ENCODE measurements at regions not wholly inside any gene's neighbourhood (a gene's known extent, or its start where the extent isn't known, plus 50 kb on each side); places are given as distances from the start of the nearest gene placed in this dataset.
A peak's percentile ranks its signal among the peaks of the same experiment; 100 is the strongest.

GRCh38 chr2:2542966-2543611 lies 212.0 kb upstream of the MYT1L start:
- POLR2A ChIA-PET (ENCODE audit: partially characterized antibody) = no interaction called here
- no peaks in the 10 kb centered on the region for H3K79me1 ChIP-seq (ENCODE audit: low read depth, low read length)
- no peak overlapping the region for H3K9ac ChIP-seq (replicated peaks in 1 of 4; ENCODE audit: extremely low read depth in 1 of 4, low read depth in 3 of 4, low read length in 3 of 4)
- H3K56ac ChIP-seq (replicated peaks; ENCODE audit: insufficient read length, low read depth, low read length) = no peak overlapping the region
- peak in 1 of 2 experiments; percentile 53 for DNase-seq (ENCODE audit: low read depth in 1 of 2, low spot score in 2 of 2)
- H2BK120ac ChIP-seq (replicated peaks; ENCODE audit: low read depth, low read length) = no peak overlapping the region
- peak overlapping the region; percentile 48 for H2AFZ ChIP-seq (ENCODE audit: low read length)
- no peaks in the 10 kb centered on the region; a peak in 1 of 7 replicates for H3K4me1 ChIP-seq (replicated peaks in 1 of 4; ENCODE audit: control insufficient read depth in 3 of 4, insufficient read depth in 4 of 4, low read length in 3 of 4)
- no peak overlapping the region for H2BK5ac ChIP-seq (ENCODE audit: low read depth, low read length)
- H3K14ac ChIP-seq (ENCODE audit: insufficient read length) = no peak overlapping the region
- no peaks in the 10 kb centered on the region for H3K79me2 ChIP-seq (ENCODE audit: control insufficient read depth in 1 of 2, insufficient read depth in 2 of 2, low read length in 2 of 2)
- no peaks in the 10 kb centered on the region; a peak in 2 of 7 replicates for H3K27me3 ChIP-seq (replicated peaks in 1 of 4; ENCODE audit: control insufficient read depth in 3 of 4, extremely low read depth in 1 of 4, insufficient read depth in 3 of 4, low read length in 3 of 4)
- no peak overlapping the region for H3K18ac ChIP-seq (ENCODE audit: extremely low read depth, low read length)
- peak in 2 of 3 experiments; percentile 0 to 11; a peak in 2 of 4 replicates for TF ChIP-seq CTCF (IDR thresholded peaks at IDR 0.05; ENCODE audit: control extremely low read depth in 1 of 3, insufficient read depth in 1 of 3, low read depth in 1 of 3, low read length in 3 of 3)
- peak; percentile 34 to 37; a peak in 3 of 4 replicates for TF ChIP-seq RAD21 (IDR thresholded peaks at IDR 0.05 in 1 of 2, conservative IDR thresholded peaks at IDR 0.05 in 1 of 2; ENCODE audit: low read depth in 2 of 2, low read length in 2 of 2)
- no peak for TF ChIP-seq CEBPB (IDR thresholded peaks at IDR 0.05; ENCODE audit: low read depth, low read length)
- TF ChIP-seq ATF2 (IDR thresholded peaks at IDR 0.05; ENCODE audit: low read length) = no peak
- no peak for TF ChIP-seq EZH2 (IDR thresholded peaks at IDR 0.05; ENCODE audit: low read depth, low read length, severe bottlenecking)
- 0 out of 2 replicates have a peak, but pooled peaks have one; percentile 32 for TF ChIP-seq YY1 (IDR thresholded peaks at IDR 0.05; ENCODE audit: low read depth, low read length)
- 0 out of 2 replicates have a peak, but pooled peaks have one; percentile 32 for TF ChIP-seq E2F6 (IDR thresholded peaks at IDR 0.05)
- H2BK15ac ChIP-seq (ENCODE audit: low read length) = no peak overlapping the region
- no peaks in the 10 kb centered on the region for H3K36me3 ChIP-seq (ENCODE audit: control insufficient read depth in 2 of 4, insufficient read depth in 4 of 4, low read length in 3 of 4)
- H3K4me2 ChIP-seq (ENCODE audit: insufficient read depth in 1 of 2, low read depth in 2 of 2, low read length in 2 of 2) = no peak overlapping the region
- no peak for FAIRE-seq
- no peak overlapping the region for H2AK5ac ChIP-seq (ENCODE audit: low read depth, low read length)
- H3K4me3 ChIP-seq (ENCODE audit: extremely low read depth in 1 of 4, insufficient read depth in 2 of 4, low read depth in 3 of 4, low read length in 4 of 4) = no peak overlapping the region
- no peaks in the 10 kb centered on the region; a peak in 1 of 4 replicates for H3K9me3 ChIP-seq (ENCODE audit: insufficient read depth in 2 of 2, low read depth in 1 of 2, low read length in 1 of 2)
- H3K27ac ChIP-seq (ENCODE audit: low read depth, low read length) = no peak overlapping the region
- no peak overlapping the region for H3K4ac ChIP-seq (replicated peaks; ENCODE audit: insufficient read length, low read depth, low read length)
- CTCF ChIA-PET (ENCODE audit: partially characterized antibody) = interaction anchor here (0.7 to 1.9 kb wide), 4 partner anchors 13 to 96 kb away, joined by 3 to 5 read pairs (median 4); no protein-coding TSS in a partner anchor
- H4K20me1 ChIP-seq (replicated peaks in 1 of 2; ENCODE audit: control insufficient read depth in 1 of 2, insufficient read depth in 2 of 2, low read length in 2 of 2) = no peaks in the 10 kb centered on the region
- WGBS, 2 experiments (ENCODE audit: extremely low coverage in 1 of 2, insufficient coverage in 1 of 2, insufficient read length in 1 of 2, insufficient replicate concordance in 2 of 2, low coverage in 1 of 2, low lambda C conversion rate in 2 of 2, missing lambda C conversion rate in 1 of 2) = 86% methylated on average over 17 of the region's 25 CpGs; no CpG with 5 or more reads in 1 of the 2 experiments
- H2BK20ac ChIP-seq (ENCODE audit: low read length) = no peak overlapping the region
- no peaks in the 10 kb centered on the region; the same call in 1 of the 2 replicates for H3K23me2 ChIP-seq (ENCODE audit: low read depth, low read length)
- peak overlapping the region; percentile 71 for H4K8ac ChIP-seq (ENCODE audit: extremely low read depth, insufficient read depth, low read length)
- H4K91ac ChIP-seq (replicated peaks; ENCODE audit: insufficient read length, low read length) = no peak overlapping the region
- H2BK12ac ChIP-seq (ENCODE audit: low read depth, low read length) = no peak overlapping the region
- no peak overlapping the region for H4K5ac ChIP-seq (ENCODE audit: insufficient read length, low read depth, low read length)
- H3K23ac ChIP-seq (ENCODE audit: insufficient read length) = no peak overlapping the region

Data from H1 (cell line).